Activated naive CD8-positive, alpha-beta T cell treated with anti-CD3 and anti-CD28 coated beads, Interleukin-2, amount 10 ng/mL, durations not matched to agents 7 days and 5 days (primary cell): ENCODE measurements at regions not wholly inside any gene's neighbourhood (a gene's known extent, or its start where the extent isn't known, plus 50 kb on each side); places are given as distances from the start of the nearest gene placed in this dataset.

ENCODE experiments used
- ATAC-seq: fragments of 150-1000 bp; cut with Tn5 transposase; one replicate; pipeline ENCODE4 v1.10.0; 2021; ENCODE audit warnings: low read depth, moderate library complexity
- POLR2A ChIA-PET: fragments of 350-600 bp; sonication (Branson Sonifier 250); formaldehyde crosslinking; loops from one replicate; lab custom pipeline; 2021; ENCODE audit warnings: antibody characterized with exemption; lab: Charles Lee
- DNase-seq: peaks from one replicate; pipeline ENCODE4 v3.0.0; 2021
- H3K27ac Mint-ChIP-seq: one replicate; pipeline ENCODE4 v1.8.0; 2022; ENCODE audit warnings: mild to moderate bottlenecking, mixed read lengths
- H3K27me3 Mint-ChIP-seq: one replicate; pipeline ENCODE4 v1.8.0; 2022; ENCODE audit warnings: mild to moderate bottlenecking, moderate library complexity, mixed read lengths
- H3K36me3 Mint-ChIP-seq: one replicate; pipeline ENCODE4 v1.8.0; 2021; ENCODE audit warnings: mild to moderate bottlenecking, mixed read lengths
- H3K4me1 Mint-ChIP-seq: one replicate; pipeline ENCODE4 v1.8.0; 2021; ENCODE audit warnings: mixed read lengths
- H3K4me3 Mint-ChIP-seq: one replicate; pipeline ENCODE4 v1.8.0; 2022; ENCODE audit warnings: mild to moderate bottlenecking, moderate library complexity, mixed read lengths
- H3K9me3 Mint-ChIP-seq: one replicate; pipeline ENCODE4 v1.8.0; 2021; ENCODE audit warnings: mixed read lengths

GRCh38 chr10:121194696-121195523 lies 343.7 kb downstream of the WDR11 start:
- Mint-ChIP-seq H3K9me3 (no peaks in the 10 kb centered on the region), H3K4me1 (no peaks in the 10 kb centered on the region), H3K27ac (no peak overlapping the region), H3K27me3 (no peaks in the 10 kb centered on the region), H3K36me3 (no peaks in the 10 kb centered on the region), H3K4me3 (no peak overlapping the region)
- ATAC-seq (no peak), DNase-seq (no peak)
- POLR2A ChIA-PET, result no interaction called here

- Mint-ChIP-seq H3K4me1 (no peaks in the 10 kb centered on the region), H3K4me3 (no peak overlapping the region), H3K27me3 (no peaks in the 10 kb centered on the region), H3K36me3 (no peaks in the 10 kb centered on the region), H3K9me3 (no peaks in the 10 kb centered on the region), H3K27ac (no peak overlapping the region)
- DNase-seq (no peak), ATAC-seq (no peak)
- POLR2A ChIA-PET, result no interaction called here
Measured at GRCh38 chr10:121195524-121195910, 344.4 kb downstream of the WDR11 start.

- ATAC-seq, result no peak
- Mint-ChIP-seq H3K27me3 (no peaks in the 10 kb centered on the region), H3K4me3 (no peak overlapping the region), H3K9me3 (no peaks in the 10 kb centered on the region), H3K4me1 (no peaks in the 10 kb centered on the region), H3K36me3 (no peaks in the 10 kb centered on the region), H3K27ac (no peak overlapping the region)
- POLR2A ChIA-PET, result no interaction called here
- DNase-seq, result no peak
Measured at GRCh38 chr10:121199081-121199480, 347.9 kb downstream of the WDR11 start.

GRCh38 chr10:121205625-121206024 lies 354.5 kb downstream of the WDR11 start:
- peaks cover 3% of the 10 kb centered on the region for H3K9me3 Mint-ChIP-seq
- no peak overlapping the region for H3K4me3 Mint-ChIP-seq
- no peaks in the 10 kb centered on the region for H3K27me3 Mint-ChIP-seq
- no peak overlapping the region for H3K27ac Mint-ChIP-seq
- no peaks in the 10 kb centered on the region for H3K36me3 Mint-ChIP-seq
- POLR2A ChIA-PET, result no interaction called here
- ATAC-seq (no peak), DNase-seq (no peak)
- no peaks in the 10 kb centered on the region for H3K4me1 Mint-ChIP-seq

GRCh38 chr10:121211446-121211845 lies 360.3 kb downstream of the WDR11 start:
- POLR2A ChIA-PET, result no interaction called here
- no peak for DNase-seq
- no peaks in the 10 kb centered on the region for H3K27me3 Mint-ChIP-seq
- H3K9me3 Mint-ChIP-seq, result peaks cover 1% of the 10 kb centered on the region
- H3K4me1 Mint-ChIP-seq, result no peaks in the 10 kb centered on the region
- H3K36me3 Mint-ChIP-seq, result no peaks in the 10 kb centered on the region
- H3K27ac Mint-ChIP-seq, result no peak overlapping the region
- H3K4me3 Mint-ChIP-seq, result no peak overlapping the region
- no peak for ATAC-seq

GRCh38 chr10:121213437-121213836 lies 362.3 kb downstream of the WDR11 start:
- DNase-seq (no peak), ATAC-seq (no peak)
- Mint-ChIP-seq H3K9me3 (peaks cover 1% of the 10 kb centered on the region), H3K36me3 (no peaks in the 10 kb centered on the region), H3K4me3 (no peak overlapping the region), H3K27me3 (no peaks in the 10 kb centered on the region), H3K4me1 (no peaks in the 10 kb centered on the region), H3K27ac (no peak overlapping the region)
- POLR2A ChIA-PET, result interaction anchor here (0.6 kb wide), 1 partner anchor 792 kb away, joined by 3 read pairs; no protein-coding TSS in a partner anchor

- POLR2A ChIA-PET, result no interaction called here
- no peaks in the 10 kb centered on the region for H3K4me1 Mint-ChIP-seq
- ATAC-seq, result no peak
Measured at GRCh38 chr10:121216295-121216694, 365.1 kb downstream of the WDR11 start.

GRCh38 chr10:121216721-121217181 lies 365.6 kb downstream of the WDR11 start:
- POLR2A ChIA-PET, result no interaction called here
- H3K9me3 Mint-ChIP-seq, result no peaks in the 10 kb centered on the region
- no peaks in the 10 kb centered on the region for H3K4me1 Mint-ChIP-seq
- no peak for DNase-seq
- no peaks in the 10 kb centered on the region for H3K36me3 Mint-ChIP-seq
- H3K4me3 Mint-ChIP-seq, result no peak overlapping the region
- H3K27me3 Mint-ChIP-seq, result no peaks in the 10 kb centered on the region
- no peak overlapping the region for H3K27ac Mint-ChIP-seq
- ATAC-seq, result no peak

More at GRCh38 chr10:121216295-121216694, 365.1 kb downstream of the WDR11 start:
- Mint-ChIP-seq H3K4me3 (no peak overlapping the region), H3K27me3 (no peaks in the 10 kb centered on the region), H3K9me3 (no peaks in the 10 kb centered on the region), H3K27ac (no peak overlapping the region), H3K36me3 (no peaks in the 10 kb centered on the region)
- DNase-seq, result no peak

GRCh38 chr10:121217331-121217730 lies 366.2 kb downstream of the WDR11 start:
- Mint-ChIP-seq H3K4me3 (no peak overlapping the region), H3K9me3 (no peaks in the 10 kb centered on the region), H3K27ac (no peak overlapping the region), H3K36me3 (no peaks in the 10 kb centered on the region), H3K27me3 (no peaks in the 10 kb centered on the region), H3K4me1 (no peaks in the 10 kb centered on the region)
- POLR2A ChIA-PET, result no interaction called here
- no peak for DNase-seq
- no peak for ATAC-seq

GRCh38 chr10:121221072-121221471 lies 369.9 kb downstream of the WDR11 start:
- Mint-ChIP-seq H3K9me3 (no peaks in the 10 kb centered on the region), H3K27ac (no peak overlapping the region), H3K27me3 (no peaks in the 10 kb centered on the region), H3K36me3 (no peaks in the 10 kb centered on the region), H3K4me3 (no peak overlapping the region), H3K4me1 (no peaks in the 10 kb centered on the region)
- DNase-seq (no peak), ATAC-seq (no peak)
- POLR2A ChIA-PET, result no interaction called here

- H3K27me3 Mint-ChIP-seq, result no peaks in the 10 kb centered on the region
- ATAC-seq, result no peak
- H3K27ac Mint-ChIP-seq, result no peak overlapping the region
- H3K36me3 Mint-ChIP-seq, result no peaks in the 10 kb centered on the region
- H3K9me3 Mint-ChIP-seq, result no peaks in the 10 kb centered on the region
- no peak for DNase-seq
- no peak overlapping the region for H3K4me3 Mint-ChIP-seq
- POLR2A ChIA-PET, result no interaction called here
- H3K4me1 Mint-ChIP-seq, result no peaks in the 10 kb centered on the region
Measured at GRCh38 chr10:121221991-121222390, 370.8 kb downstream of the WDR11 start.

GRCh38 chr10:121222842-121223241 lies 371.7 kb downstream of the WDR11 start:
- H3K27ac Mint-ChIP-seq, result no peak overlapping the region
- POLR2A ChIA-PET, result no interaction called here
- no peaks in the 10 kb centered on the region for H3K27me3 Mint-ChIP-seq
- no peaks in the 10 kb centered on the region for H3K4me1 Mint-ChIP-seq
- DNase-seq (no peak), ATAC-seq (no peak)
- peaks cover 1% of the 10 kb centered on the region for H3K9me3 Mint-ChIP-seq
- H3K36me3 Mint-ChIP-seq, result no peaks in the 10 kb centered on the region
- H3K4me3 Mint-ChIP-seq, result no peak overlapping the region

GRCh38 chr10:121231079-121231478 lies 367.2 kb downstream of the FGFR2 start:
- Mint-ChIP-seq H3K4me1 (no peaks in the 10 kb centered on the region), H3K27ac (no peak overlapping the region), H3K4me3 (no peak overlapping the region), H3K27me3 (no peaks in the 10 kb centered on the region), H3K36me3 (no peaks in the 10 kb centered on the region), H3K9me3 (peaks cover 9% of the 10 kb centered on the region)
- no peak for DNase-seq
- POLR2A ChIA-PET, result interaction anchor here (0.7 kb wide), 1 partner anchor 125 kb away, joined by 5 read pairs; no protein-coding TSS in a partner anchor
- ATAC-seq, result no peak

- POLR2A ChIA-PET, result no interaction called here
- Mint-ChIP-seq H3K4me3 (no peak overlapping the region), H3K9me3 (peaks cover 9% of the 10 kb centered on the region), H3K4me1 (no peaks in the 10 kb centered on the region), H3K27ac (no peak overlapping the region), H3K36me3 (no peaks in the 10 kb centered on the region), H3K27me3 (no peaks in the 10 kb centered on the region)
- no peak for ATAC-seq
- no peak for DNase-seq
Measured at GRCh38 chr10:121232494-121232893, 365.8 kb downstream of the FGFR2 start.
